NCI-H510A treated with DMSO at 0.1 percent for 48 hours (cell line): ENCODE measurements at regions not wholly inside any gene's neighbourhood (a gene's known extent, or its start where the extent isn't known, plus 50 kb on each side); places are given as distances from the start of the nearest gene placed in this dataset.
"Not testable (repeated sequence)": the region's sequence is repeated elsewhere in the genome, so short reads cannot be mapped to it uniquely, and the experiment has no call there.

Experiments used
- DNase-seq: peaks from one replicate; lab custom pipeline; 2025; lab: John Stamatoyannopoulos, UW

GRCh38 chr7:3094701-3095445 lies 51.2 kb upstream of the CARD11 start:
- no peak for DNase-seq

GRCh38 chr7:3097734-3098133 lies 54.1 kb upstream of the CARD11 start:
- no peak for DNase-seq

- DNase-seq = no peak
Measured at GRCh38 chr7:3102159-3102558, 58.5 kb upstream of the CARD11 start.

- no peak for DNase-seq
Measured at GRCh38 chr7:3103614-3104398, 60.1 kb upstream of the CARD11 start.

GRCh38 chr7:3105856-3106255 lies 62.2 kb upstream of the CARD11 start:
- no peak for DNase-seq

- DNase-seq = no peak
Measured at GRCh38 chr7:3106361-3106826, 62.7 kb upstream of the CARD11 start.

- no peak for DNase-seq
Measured at GRCh38 chr7:3107228-3107763, 63.6 kb upstream of the CARD11 start.

GRCh38 chr7:3107889-3108570 lies 64.4 kb upstream of the CARD11 start:
- DNase-seq = no peak

- no peak for DNase-seq
Measured at GRCh38 chr7:3109311-3109915, 65.7 kb upstream of the CARD11 start.

- no peak for DNase-seq
Measured at GRCh38 chr7:3112479-3113134, 68.9 kb upstream of the CARD11 start.

GRCh38 chr7:3114917-3115316 lies 71.2 kb upstream of the CARD11 start:
- no peak for DNase-seq

GRCh38 chr7:3117081-3117480 lies 73.4 kb upstream of the CARD11 start:
- DNase-seq = no peak

GRCh38 chr7:3117488-3118231 lies 74.0 kb upstream of the CARD11 start:
- DNase-seq = no peak

- not testable (repeated sequence) for DNase-seq
Measured at GRCh38 chr7:3119352-3119927, 75.8 kb upstream of the CARD11 start.

GRCh38 chr7:3119963-3120362 lies 76.3 kb upstream of the CARD11 start:
- DNase-seq = no peak

GRCh38 chr7:3120513-3120912 lies 76.8 kb upstream of the CARD11 start:
- DNase-seq = no peak

- DNase-seq = no peak
Measured at GRCh38 chr7:3128857-3129490, 85.3 kb upstream of the CARD11 start.

- no peak for DNase-seq
Measured at GRCh38 chr7:3133811-3134385, 90.2 kb upstream of the CARD11 start.

- DNase-seq = no peak
Measured at GRCh38 chr7:3134745-3135144, 91.1 kb upstream of the CARD11 start.

- DNase-seq = no peak
Measured at GRCh38 chr7:3135626-3136025, 92.0 kb upstream of the CARD11 start.
